Small intestine (tissue), 7 donors: ENCODE measurements at regions not wholly inside any gene's neighbourhood (a gene's known extent, or its start where the extent isn't known, plus 50 kb on each side); places are given as distances from the start of the nearest gene placed in this dataset.

Experiments
- DNase-seq, 2 donors: peaks; one replicate each; pipeline versions ENCODE4 v3.0.0 to v3.0.0-alpha.2; 2013
- FAIRE-seq: peaks from 2 replicates; lab custom pipeline; 2012; peaks lifted over from hg19 to GRCh38; lab: Jason Lieb, UNC
- H3K27ac ChIP-seq, 3 donors: one replicate each; pipeline ENCODE4 v1.5.1; 2013; ENCODE audit warnings: low read length in 2 of 3, mild to moderate bottlenecking in 2 of 3, control low read depth in 1 of 3, inconsistent platforms in 1 of 3, low read depth in 1 of 3, moderate library complexity in 1 of 3
- H3K27me3 ChIP-seq, 3 donors: one replicate each; pipeline ENCODE4 v1.6.1; 2013; ENCODE audit warnings: low read length in 3 of 3, inconsistent platforms in 1 of 3; ENCODE audit not compliant: control insufficient read depth in 3 of 3, insufficient read depth in 3 of 3
- H3K36me3 ChIP-seq, 3 donors: one replicate each; pipeline ENCODE4 v1.6.1; 2013; ENCODE audit warnings: low read length in 3 of 3, inconsistent platforms in 1 of 3, low read depth in 1 of 3, mild to moderate bottlenecking in 1 of 3, moderate library complexity in 1 of 3; ENCODE audit not compliant: control insufficient read depth in 3 of 3, insufficient read depth in 2 of 3
- H3K4me1 ChIP-seq, 3 donors: one replicate each; pipeline ENCODE4 v1.6.1; 2013; ENCODE audit warnings: low read length in 2 of 3, inconsistent platforms in 1 of 3, low read depth in 1 of 3, mild to moderate bottlenecking in 1 of 3, moderate library complexity in 1 of 3; ENCODE audit not compliant: control insufficient read depth in 3 of 3, insufficient read depth in 2 of 3
- H3K4me3 ChIP-seq, 3 donors: one replicate each; pipeline ENCODE4 v1.5.1; 2013; ENCODE audit warnings: low read length in 3 of 3, control low read depth in 1 of 3, inconsistent platforms in 1 of 3, low read depth in 1 of 3, mild to moderate bottlenecking in 1 of 3, moderate library complexity in 1 of 3
- H3K9me3 ChIP-seq, 2 donors: one replicate each; pipeline ENCODE4 v1.6.1; 2013; ENCODE audit warnings: low read depth in 1 of 2, low read length in 1 of 2; ENCODE audit not compliant: control insufficient read depth in 2 of 2, insufficient read depth in 1 of 2
- WGBS, 3 donors: extraction: QIAGEN DNeasy Blood & Tissue Kit; methylation state at CpG; one replicate each; pipeline ENCODE4 v1.1.7; 2013; 5-methylcytosine and 5-hydroxymethylcytosine counted together
- donor health status: healthy with polysubstance abuse.
- donor health status: control.
- donor health status: control.
- donor health status: Bipolar disorder and iron deficiency.
- donor health status: healthy.

GRCh38 chr2:8546612-8547283 is 135.1 kb upstream of the ID2 start:
- no peaks in the 10 kb centered on the region for H3K27me3 ChIP-seq
- H3K9me3 ChIP-seq, result no peaks in the 10 kb centered on the region
- 76 to 86% (median 82%) methylated on average over 16 of the region's 16 CpGs for WGBS, 3 donors
- no peak for DNase-seq
- FAIRE-seq, result no peak
- peaks cover 0 to 19% (median 5%) of the 10 kb centered on the region in 3 donors for H3K4me1 ChIP-seq
- H3K27ac ChIP-seq, result no peak overlapping the region
- peaks cover 0 to 16% (median 0%) of the 10 kb centered on the region in 3 donors for H3K36me3 ChIP-seq
- no peak overlapping the region for H3K4me3 ChIP-seq

GRCh38 chr2:8547284-8548064 is 134.4 kb upstream of the ID2 start:
- H3K4me1 ChIP-seq, result peaks cover 0 to 12% (median 5%) of the 10 kb centered on the region in 3 donors
- no peak for DNase-seq
- no peaks in the 10 kb centered on the region for H3K9me3 ChIP-seq
- H3K4me3 ChIP-seq, result no peak overlapping the region
- H3K36me3 ChIP-seq, result peaks cover 0 to 14% (median 0%) of the 10 kb centered on the region in 3 donors
- no peak overlapping the region for H3K27ac ChIP-seq
- FAIRE-seq, result no peak
- 96 to 97% (median 97%) methylated on average over 20 of the region's 20 CpGs for WGBS, 3 donors
- H3K27me3 ChIP-seq, result no peaks in the 10 kb centered on the region

DNA sequence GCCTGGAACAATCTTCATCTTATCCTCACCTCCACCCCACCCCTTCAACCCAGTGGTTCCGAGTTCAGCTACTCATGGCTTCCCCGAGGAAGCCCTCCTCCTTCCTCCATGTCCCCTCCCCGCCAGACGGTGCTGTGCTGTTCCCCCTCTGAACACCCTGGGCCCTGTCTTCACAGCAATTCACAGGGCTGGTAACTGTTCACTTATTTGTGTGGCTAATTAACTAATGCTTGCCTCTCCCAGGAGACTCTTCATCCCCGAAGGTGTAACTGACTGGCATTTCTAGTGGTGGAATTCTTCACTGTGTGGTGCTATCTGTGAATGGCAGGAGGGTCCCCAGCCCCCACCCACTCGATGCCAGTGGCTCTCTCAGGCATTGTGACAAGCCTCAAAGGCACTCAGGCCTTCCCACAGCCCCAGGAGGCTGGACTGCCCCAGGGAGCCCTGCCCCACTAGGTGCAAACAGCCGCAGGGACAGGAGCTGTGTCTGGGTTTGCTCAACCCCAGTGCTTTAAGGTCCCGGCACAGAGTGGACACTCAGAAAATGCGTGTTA is 133.7 kb upstream of the ID2 start:
- no peaks in the 10 kb centered on the region for H3K27me3 ChIP-seq
- H3K9me3 ChIP-seq, result no peaks in the 10 kb centered on the region
- FAIRE-seq (no peak), DNase-seq (no peak)
- H3K4me1 ChIP-seq, result peaks cover 0 to 5% (median 2%) of the 10 kb centered on the region in 3 donors
- peaks cover 0 to 14% (median 0%) of the 10 kb centered on the region in 3 donors for H3K36me3 ChIP-seq
- H3K4me3 ChIP-seq, result no peak overlapping the region
- H3K27ac ChIP-seq, result no peak overlapping the region
- WGBS, 3 donors, result 88 to 90% (median 89%) methylated on average over 9 of the region's 9 CpGs

GRCh38 chr2:8548619-8549150 is 133.2 kb upstream of the ID2 start:
- no peaks in the 10 kb centered on the region for H3K4me1 ChIP-seq
- H3K27ac ChIP-seq, result no peak overlapping the region
- H3K36me3 ChIP-seq, result peaks cover 0 to 14% (median 0%) of the 10 kb centered on the region in 3 donors
- WGBS, 3 donors, result 90 to 97% (median 90%) methylated on average over 6 of the region's 6 CpGs
- FAIRE-seq, result no peak
- no peak overlapping the region for H3K4me3 ChIP-seq
- no peaks in the 10 kb centered on the region for H3K9me3 ChIP-seq
- DNase-seq, result no peak
- H3K27me3 ChIP-seq, result no peaks in the 10 kb centered on the region

DNA sequence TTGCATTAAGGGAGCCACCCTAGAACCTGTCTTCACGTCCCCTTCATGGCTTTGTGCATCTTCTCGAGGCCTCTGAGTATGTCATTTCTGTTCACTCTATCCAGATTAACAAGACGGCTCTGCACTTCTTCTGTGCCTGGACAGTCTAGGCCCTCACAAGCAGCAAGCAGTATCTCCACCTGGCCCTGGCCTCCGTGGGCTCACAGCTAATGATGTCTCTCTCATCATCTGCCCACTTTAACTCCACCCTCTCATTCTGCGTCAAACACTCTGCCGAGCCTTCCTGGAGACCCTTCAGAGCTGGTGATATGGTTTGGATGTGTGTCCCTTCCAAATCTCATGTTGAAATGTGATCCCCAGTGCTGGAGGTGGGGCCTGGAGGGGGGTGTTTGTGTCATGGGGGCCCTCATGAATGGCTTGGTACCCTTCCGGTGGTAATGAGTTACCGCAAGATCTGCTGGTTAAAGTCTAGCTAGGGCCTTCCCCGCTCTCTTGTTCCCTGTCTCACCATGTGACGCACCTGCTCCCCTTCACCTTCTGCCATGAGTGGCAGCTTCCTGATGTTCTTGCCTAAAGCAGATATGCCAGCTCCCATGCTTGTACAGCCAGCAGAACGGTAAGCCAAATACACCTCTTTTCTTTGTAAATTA is 132.5 kb upstream of the ID2 start:
- Histone ChIP-seq H3K9me3 (no peaks in the 10 kb centered on the region), H3K4me1 (no peaks in the 10 kb centered on the region), H3K27ac (no peak overlapping the region), H3K36me3 (peaks cover 0 to 14% (median 0%) of the 10 kb centered on the region in 3 donors), H3K27me3 (no peaks in the 10 kb centered on the region), H3K4me3 (no peak overlapping the region)
- DNase-seq (no peak), FAIRE-seq (no peak)
- 89 to 95% (median 95%) methylated on average over 11 of the region's 11 CpGs for WGBS, 3 donors

DNA sequence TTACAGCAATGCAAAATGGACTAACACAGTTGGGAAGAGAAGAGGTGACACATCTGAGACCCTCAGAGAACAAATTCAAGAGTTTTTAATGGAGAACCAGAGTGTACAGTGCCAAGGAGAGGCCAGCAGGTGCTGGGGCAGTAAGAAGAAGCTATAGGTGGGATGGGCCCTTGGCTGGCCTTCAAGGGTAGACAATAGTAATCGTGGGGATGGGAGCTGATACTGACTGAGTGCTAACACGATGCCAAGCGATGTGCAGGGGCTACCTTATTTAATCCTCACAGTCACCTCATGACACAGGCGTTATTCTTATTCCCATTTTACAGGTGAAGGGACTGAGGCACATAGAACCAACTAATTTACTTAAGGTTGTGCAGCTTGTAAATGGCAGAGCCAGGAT is 131.9 kb upstream of the ID2 start:
- H3K4me3 ChIP-seq, result no peak overlapping the region
- no peaks in the 10 kb centered on the region for H3K27me3 ChIP-seq
- H3K9me3 ChIP-seq, result no peaks in the 10 kb centered on the region
- peaks cover 0 to 14% (median 0%) of the 10 kb centered on the region in 3 donors for H3K36me3 ChIP-seq
- no peaks in the 10 kb centered on the region for H3K4me1 ChIP-seq
- no peak overlapping the region for H3K27ac ChIP-seq
- no peak for DNase-seq
- FAIRE-seq, result no peak
- 89 to 94% (median 93%) methylated on average over 4 of the region's 4 CpGs for WGBS, 3 donors

- Histone ChIP-seq H3K36me3 (peaks cover 0 to 14% (median 0%) of the 10 kb centered on the region in 3 donors), H3K4me1 (no peaks in the 10 kb centered on the region), H3K27me3 (no peaks in the 10 kb centered on the region), H3K27ac (no peak overlapping the region), H3K9me3 (peaks cover 0 to 3% of the 10 kb centered on the region in 2 donors), H3K4me3 (no peak overlapping the region)
- WGBS, 3 donors, result 93 to 97% (median 96%) methylated on average over 10 of the region's 10 CpGs
- no peak for FAIRE-seq
- no peak for DNase-seq
Observed at GRCh38 chr2:8550481-8550880, 131.4 kb upstream of the ID2 start.
